ENCODE measurements at regions not wholly inside any gene's neighbourhood (a gene's known extent, or its start where the extent isn't known, plus 50 kb on each side); places are given as distances from the start of the nearest gene placed in this dataset.

DNA sequence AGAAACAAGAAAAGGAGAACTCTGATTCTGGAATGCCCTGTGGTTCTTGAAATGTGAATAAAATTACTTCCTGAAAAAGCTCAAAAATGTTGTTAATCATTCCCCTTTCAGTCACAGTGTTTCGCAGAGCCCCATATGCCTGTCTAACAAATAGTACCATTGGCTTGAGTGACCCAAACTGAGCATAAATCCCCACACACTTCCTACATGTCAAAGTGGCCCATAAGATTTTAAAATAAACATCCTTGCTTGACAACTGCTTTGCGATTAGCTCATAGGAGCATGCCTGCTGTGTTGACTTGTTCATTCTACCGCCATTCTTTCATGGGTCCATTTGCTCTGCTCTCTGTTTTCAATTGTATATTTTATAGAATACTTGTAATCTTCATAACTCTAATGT is 377.8 kb upstream of the SMIM21 start:
- TF ChIP-seq CTCF (IDR thresholded peaks at IDR 0.05) (no peak), POLR2A (IDR thresholded peaks at IDR 0.05) (no peak), POLR2AphosphoS5 (IDR thresholded peaks at IDR 0.05) (no peak)
